Lower lobe of right lung (tissue), 2 donors: ENCODE measurements at regions not wholly inside any gene's neighbourhood (a gene's known extent, or its start where the extent isn't known, plus 50 kb on each side); places are given as distances from the start of the nearest gene placed in this dataset.

Experiments used
- ATAC-seq, 2 donors: fragments of 200-7000 bp; cut with Tn5 transposase; one replicate each; pipeline ENCODE4 v1.9.1; 2020 to 2022; ENCODE audit warnings: mild to moderate bottlenecking in 2 of 2, moderate library complexity in 2 of 2
- DNase-seq: peaks from one replicate; pipeline ENCODE4 v3.0.0-alpha.2; 2020
- H3K27ac ChIP-seq: fragments of 200-600 bp; one replicate; pipeline ENCODE4 v1.8.0; 2022
- H3K27me3 ChIP-seq: fragments of 200-600 bp; one replicate; pipeline ENCODE4 v1.8.0; 2022; ENCODE audit warnings: low read depth
- H3K36me3 ChIP-seq: fragments of 200-600 bp; one replicate; pipeline ENCODE4 v1.8.0; 2022; ENCODE audit warnings: mild to moderate bottlenecking
- H3K4me1 ChIP-seq: fragments of 200-600 bp; one replicate; pipeline ENCODE4 v1.8.0; 2022
- H3K4me3 ChIP-seq: fragments of 200-600 bp; one replicate; pipeline ENCODE4 v1.8.0; 2022; ENCODE audit warnings: mild to moderate bottlenecking
- H3K9me3 ChIP-seq: fragments of 200-600 bp; one replicate; pipeline ENCODE4 v1.8.0; 2022
- CTCF ChIP-seq: fragments of 200-600 bp; IDR thresholded peaks from one replicate; pipeline ENCODE4 v1.8.0; 2022; ENCODE audit warnings: antibody characterized with exemption, mild to moderate bottlenecking
- intact Hi-C: fragments of 100-400 bp; cut with DNase I; formaldehyde crosslinking; loops from one replicate; pipeline ENCODE4 v1.11.0; 2022
- donor health status: DM: no; HTN: yes; CAD: no; lungs with severe emphysema.

- no peaks in the 10 kb centered on the region for H3K36me3 ChIP-seq
- no peak overlapping the region for H3K27ac ChIP-seq
- no peak for TF ChIP-seq CTCF
- H3K27me3 ChIP-seq: no peaks in the 10 kb centered on the region
- no peak overlapping the region for H3K4me3 ChIP-seq
- no peaks in the 10 kb centered on the region for H3K9me3 ChIP-seq
- DNase-seq (no peak), ATAC-seq (no peak)
- intact Hi-C loops: no loop called here
- no peaks in the 10 kb centered on the region for H3K4me1 ChIP-seq
These were observed 91.0 kb upstream of the DDX18 start for GRCh38 chr2:117723483-117723882.

GRCh38 chr2:117723888-117724434 is 90.5 kb upstream of the DDX18 start:
- Histone ChIP-seq H3K27me3 (no peaks in the 10 kb centered on the region), H3K4me3 (no peak overlapping the region), H3K4me1 (no peaks in the 10 kb centered on the region), H3K36me3 (no peaks in the 10 kb centered on the region), H3K9me3 (no peaks in the 10 kb centered on the region), H3K27ac (no peak overlapping the region)
- DNase-seq: no peak
- no peak for ATAC-seq
- intact Hi-C loops: no loop called here
- no peak for TF ChIP-seq CTCF

- H3K27me3 ChIP-seq: no peaks in the 10 kb centered on the region
- ATAC-seq (no peak), DNase-seq (no peak)
- H3K36me3 ChIP-seq: no peaks in the 10 kb centered on the region
- no peak overlapping the region for H3K27ac ChIP-seq
- H3K4me3 ChIP-seq: no peak overlapping the region
- no peaks in the 10 kb centered on the region for H3K4me1 ChIP-seq
- no peak for TF ChIP-seq CTCF
- intact Hi-C loops: no loop called here
- no peaks in the 10 kb centered on the region for H3K9me3 ChIP-seq
These were observed 87.7 kb upstream of the DDX18 start for GRCh38 chr2:117726747-117727146.

- ATAC-seq: no peak
- intact Hi-C loops: no loop called here
- Histone ChIP-seq H3K36me3 (no peaks in the 10 kb centered on the region), H3K27ac (no peak overlapping the region), H3K9me3 (no peaks in the 10 kb centered on the region), H3K4me3 (no peak overlapping the region), H3K4me1 (no peaks in the 10 kb centered on the region), H3K27me3 (no peaks in the 10 kb centered on the region)
- no peak for TF ChIP-seq CTCF
- no peak for DNase-seq
These were observed 76.6 kb upstream of the DDX18 start for GRCh38 chr2:117737846-117738245.

- no peaks in the 10 kb centered on the region for H3K27me3 ChIP-seq
- H3K36me3 ChIP-seq: no peaks in the 10 kb centered on the region
- no peaks in the 10 kb centered on the region for H3K9me3 ChIP-seq
- no peaks in the 10 kb centered on the region for H3K4me1 ChIP-seq
- no peak for ATAC-seq
- no peak overlapping the region for H3K27ac ChIP-seq
- H3K4me3 ChIP-seq: no peak overlapping the region
- TF ChIP-seq CTCF: no peak
- intact Hi-C loops: no loop called here
- no peak for DNase-seq
These were observed 75.3 kb upstream of the DDX18 start for GRCh38 chr2:117738991-117739839.
